BLaER1 (cell line): ENCODE measurements at regions not wholly inside any gene's neighbourhood (a gene's known extent, or its start where the extent isn't known, plus 50 kb on each side); places are given as distances from the start of the nearest gene placed in this dataset.

Experiments used
- H3K27ac ChIP-seq: shearing (Covaris generic); formaldehyde crosslinking; 2 replicates; pipeline ENCODE4 v1.8.1; 2022
- H3K27me3 ChIP-seq: shearing (Covaris generic); formaldehyde crosslinking; 2 replicates; pipeline ENCODE4 v1.8.1; 2022
- H3K36me3 ChIP-seq: shearing (Covaris generic); formaldehyde crosslinking; 2 replicates; pipeline ENCODE4 v1.8.1; 2022
- H3K4me1 ChIP-seq: shearing (Covaris generic); formaldehyde crosslinking; 2 replicates; pipeline ENCODE4 v1.8.1; 2022
- H3K4me2 ChIP-seq: shearing (Covaris generic); formaldehyde crosslinking; 2 replicates; pipeline ENCODE4 v1.8.1; 2022
- H3K4me3 ChIP-seq: shearing (Covaris generic); formaldehyde crosslinking; 2 replicates; pipeline ENCODE4 v1.8.1; 2022
- H3K9ac ChIP-seq: shearing (Covaris generic); formaldehyde crosslinking; 2 replicates; pipeline ENCODE4 v1.8.1; 2022
- H3K9me3 ChIP-seq: shearing (Covaris generic); formaldehyde crosslinking; 2 replicates; pipeline ENCODE4 v1.8.1; 2022
- H4K20me1 ChIP-seq: shearing (Covaris generic); formaldehyde crosslinking; 2 replicates; pipeline ENCODE4 v1.8.1; 2022
- Cebpa-rat ChIP-seq: shearing (Covaris generic); IDR thresholded peaks from 2 replicates; pipeline ENCODE4 v1.8.1; 2022

- Histone ChIP-seq H3K4me3 (no peak overlapping the region), H3K27me3 (no peaks in the 10 kb centered on the region), H4K20me1 (no peaks in the 10 kb centered on the region), H3K9ac (no peak overlapping the region), H3K9me3 (peaks cover 14% of the 10 kb centered on the region; the same call in 1 of the 2 replicates), H3K4me1 (peaks cover 29% of the 10 kb centered on the region), H3K36me3 (no peaks in the 10 kb centered on the region), H3K27ac (peak overlapping the region; percentile 62), H3K4me2 (peak overlapping the region; percentile 75)
- no peak for TF ChIP-seq Cebpa-rat
These were observed 65.0 kb upstream of the SLC2A12 start for GRCh38 chr6:134117409-134117808.

GRCh38 chr6:134115715-134116074, 63.3 kb upstream of the SLC2A12 start:
- Histone ChIP-seq H3K36me3 (no peaks in the 10 kb centered on the region), H3K4me2 (no peak overlapping the region), H3K4me1 (peaks cover 29% of the 10 kb centered on the region), H3K9me3 (peaks cover 13% of the 10 kb centered on the region; the same call in 1 of the 2 replicates), H3K27ac (no peak overlapping the region), H3K27me3 (no peaks in the 10 kb centered on the region), H3K9ac (no peak overlapping the region), H3K4me3 (no peak overlapping the region), H4K20me1 (no peaks in the 10 kb centered on the region)
- TF ChIP-seq Cebpa-rat: no peak

- Histone ChIP-seq H3K4me2 (no peak overlapping the region), H3K9ac (no peak overlapping the region), H3K27me3 (no peaks in the 10 kb centered on the region), H3K4me1 (peaks cover 29% of the 10 kb centered on the region), H4K20me1 (no peaks in the 10 kb centered on the region), H3K36me3 (no peaks in the 10 kb centered on the region), H3K27ac (no peak overlapping the region), H3K4me3 (no peak overlapping the region), H3K9me3 (peaks cover 7% of the 10 kb centered on the region; the same call in 1 of the 2 replicates)
- TF ChIP-seq Cebpa-rat: no peak
These were observed 62.7 kb upstream of the SLC2A12 start for GRCh38 chr6:134114918-134115714.

GRCh38 chr6:134114489-134114888, 62.1 kb upstream of the SLC2A12 start:
- no peak overlapping the region for H3K4me3 ChIP-seq
- H3K9me3 ChIP-seq: 0 out of 2 replicates have a peak, but pooled peaks cover under 1% of the 10 kb centered on the region
- H3K9ac ChIP-seq: no peak overlapping the region
- no peaks in the 10 kb centered on the region for H3K27me3 ChIP-seq
- H3K36me3 ChIP-seq: no peaks in the 10 kb centered on the region
- H3K4me1 ChIP-seq: peaks cover 29% of the 10 kb centered on the region
- H4K20me1 ChIP-seq: no peaks in the 10 kb centered on the region
- no peak overlapping the region for H3K27ac ChIP-seq
- H3K4me2 ChIP-seq: no peak overlapping the region
- no peak for TF ChIP-seq Cebpa-rat

GRCh38 chr6:134111726-134112125, 59.3 kb upstream of the SLC2A12 start:
- Histone ChIP-seq H3K4me2 (no peak overlapping the region), H3K4me3 (no peak overlapping the region), H3K9ac (no peak overlapping the region), H3K27me3 (no peaks in the 10 kb centered on the region), H3K4me1 (peaks cover 7% of the 10 kb centered on the region), H4K20me1 (no peaks in the 10 kb centered on the region), H3K36me3 (no peaks in the 10 kb centered on the region), H3K27ac (no peak overlapping the region), H3K9me3 (no peaks in the 10 kb centered on the region)
- TF ChIP-seq Cebpa-rat: no peak

GRCh38 chr6:134111062-134111677, 58.7 kb upstream of the SLC2A12 start:
- H3K36me3 ChIP-seq: no peaks in the 10 kb centered on the region
- H3K27ac ChIP-seq: no peak overlapping the region
- peaks cover 2% of the 10 kb centered on the region; the same call in 1 of the 2 replicates for H3K4me1 ChIP-seq
- no peak overlapping the region for H3K4me2 ChIP-seq
- no peak for TF ChIP-seq Cebpa-rat
- no peak overlapping the region for H3K4me3 ChIP-seq
- no peak overlapping the region for H3K9ac ChIP-seq
- no peaks in the 10 kb centered on the region for H3K9me3 ChIP-seq
- no peaks in the 10 kb centered on the region for H3K27me3 ChIP-seq
- no peaks in the 10 kb centered on the region for H4K20me1 ChIP-seq

- H3K4me3 ChIP-seq: no peak overlapping the region
- no peaks in the 10 kb centered on the region for H3K36me3 ChIP-seq
- no peak overlapping the region for H3K9ac ChIP-seq
- H3K4me2 ChIP-seq: no peak overlapping the region
- H3K4me1 ChIP-seq: no peaks in the 10 kb centered on the region
- no peak for TF ChIP-seq Cebpa-rat
- no peak overlapping the region for H3K27ac ChIP-seq
- no peaks in the 10 kb centered on the region for H3K9me3 ChIP-seq
- no peaks in the 10 kb centered on the region for H4K20me1 ChIP-seq
- no peaks in the 10 kb centered on the region for H3K27me3 ChIP-seq
These were observed 54.3 kb upstream of the SLC2A12 start for GRCh38 chr6:134106702-134107101.

GRCh38 chr6:134105940-134106339, 53.5 kb upstream of the SLC2A12 start:
- no peak overlapping the region for H3K4me3 ChIP-seq
- no peaks in the 10 kb centered on the region for H3K36me3 ChIP-seq
- no peak overlapping the region for H3K9ac ChIP-seq
- H3K4me1 ChIP-seq: no peaks in the 10 kb centered on the region
- TF ChIP-seq Cebpa-rat: no peak
- H3K27me3 ChIP-seq: no peaks in the 10 kb centered on the region
- H3K27ac ChIP-seq: no peak overlapping the region
- no peaks in the 10 kb centered on the region for H3K9me3 ChIP-seq
- no peaks in the 10 kb centered on the region for H4K20me1 ChIP-seq
- H3K4me2 ChIP-seq: no peak overlapping the region

GRCh38 chr6:134103006-134103405, 50.6 kb upstream of the SLC2A12 start:
- Histone ChIP-seq H3K27ac (no peak overlapping the region), H3K27me3 (no peaks in the 10 kb centered on the region), H3K9me3 (no peaks in the 10 kb centered on the region), H4K20me1 (no peaks in the 10 kb centered on the region), H3K4me3 (no peak overlapping the region), H3K9ac (no peak overlapping the region), H3K4me2 (no peak overlapping the region), H3K4me1 (no peaks in the 10 kb centered on the region), H3K36me3 (no peaks in the 10 kb centered on the region)
- TF ChIP-seq Cebpa-rat: no peak
